WTC11 (cell line): ENCODE measurements at regions not wholly inside any gene's neighbourhood (a gene's known extent, or its start where the extent isn't known, plus 50 kb on each side); places are given as distances from the start of the nearest gene placed in this dataset.

Experiments used
- ATAC-seq: fragments of 200-7000 bp; cut with Tn5 transposase; 2 replicates; pipeline ENCODE4 v1.10.0; 2021; ENCODE audit warnings: mild to moderate bottlenecking, moderate library complexity
- CTCF ChIA-PET: fragments of 300-600 bp; sonication (Branson Sonifier 250); formaldehyde crosslinking; loops from one replicate; lab custom pipeline; 2021; ENCODE audit warnings: antibody characterized with exemption; lab: Charles Lee
- POLR2A ChIA-PET: fragments of 350-600 bp; sonication (Branson Sonifier 250); formaldehyde crosslinking; loops from one replicate; lab custom pipeline; 2021; ENCODE audit warnings: antibody characterized with exemption; lab: Charles Lee
- DNase-seq: peaks from one replicate; pipeline ENCODE4 v3.0.0; 2021; ENCODE audit warnings: low spot score
- H3K27ac Mint-ChIP-seq: 2 replicates; pipeline ENCODE4 v1.8.0; 2021; ENCODE audit warnings: mixed read lengths
- H3K27me3 Mint-ChIP-seq: 2 replicates; pipeline ENCODE4 v1.8.0; 2021; ENCODE audit warnings: low read depth, mild to moderate bottlenecking, moderate library complexity, mixed read lengths
- H3K36me3 Mint-ChIP-seq: 2 replicates; pipeline ENCODE4 v1.8.0; 2021; ENCODE audit warnings: mixed read lengths
- H3K4me1 Mint-ChIP-seq: 2 replicates; pipeline ENCODE4 v1.8.0; 2022; ENCODE audit warnings: mixed read lengths
- H3K4me3 Mint-ChIP-seq: 2 replicates; pipeline ENCODE4 v1.8.0; 2021; ENCODE audit warnings: mild to moderate bottlenecking, moderate library complexity, mixed read lengths
- H3K9me3 Mint-ChIP-seq: 2 replicates; pipeline ENCODE4 v1.8.0; 2021; ENCODE audit warnings: mixed read lengths
- CREB1 ChIP-seq: sonication (generic); formaldehyde crosslinking; IDR thresholded peaks from 2 replicates; pipeline ENCODE4 v1.8.0; 2023; ENCODE audit warnings: mild to moderate bottlenecking, missing genetic modification reagents
- ESRRA ChIP-seq: sonication (generic); formaldehyde crosslinking; IDR thresholded peaks from 2 replicates; pipeline ENCODE4 v1.8.1; 2022; ENCODE audit warnings: mild to moderate bottlenecking, missing genetic modification reagents, borderline replicate concordance
- GRHL2 ChIP-seq: fragments of 250-450 bp; sonication (Bioruptor Pico); IDR thresholded peaks from 2 replicates; pipeline ENCODE4 v1.8.0; 2022; ENCODE audit warnings: mild to moderate bottlenecking, moderate library complexity; ENCODE audit not compliant: insufficient replicate concordance, severe bottlenecking
- NFATC4 ChIP-seq: fragments of 250-450 bp; sonication (Bioruptor Pico); IDR thresholded peaks from 2 replicates; pipeline ENCODE4 v1.9.0; 2021; ENCODE audit warnings: mild to moderate bottlenecking
- NFYB ChIP-seq: sonication (generic); formaldehyde crosslinking; conservative IDR thresholded peaks from 2 replicates; pipeline ENCODE4 v1.8.0; 2022; ENCODE audit warnings: low read depth, missing genetic modification reagents
- RELA ChIP-seq: sonication (generic); formaldehyde crosslinking; IDR thresholded peaks from 2 replicates; pipeline ENCODE4 v1.8.1; 2022; ENCODE audit warnings: missing genetic modification reagents, mild to moderate bottlenecking, borderline replicate concordance
- TP53 ChIP-seq: sonication (generic); formaldehyde crosslinking; IDR thresholded peaks from 2 replicates; pipeline ENCODE4 v1.8.1; 2023; ENCODE audit warnings: mild to moderate bottlenecking, missing genetic modification reagents
- ZNF416 ChIP-seq: fragments of 250-450 bp; sonication (Bioruptor Pico); IDR thresholded peaks from 2 replicates; pipeline ENCODE4 v1.9.0; 2021; ENCODE audit warnings: mild to moderate bottlenecking, inconsistent platforms
- TF ChIP-seq, protein P1 (sequence below): sonication (generic); formaldehyde crosslinking; IDR thresholded peaks from 2 replicates; pipeline ENCODE4 v1.8.0; 2022; ENCODE audit warnings: mild to moderate bottlenecking, missing genetic modification reagents
- TF ChIP-seq, protein P2 (sequence below): sonication (generic); formaldehyde crosslinking; IDR thresholded peaks from 2 replicates; pipeline ENCODE4 v1.8.1; 2022; ENCODE audit warnings: low read depth, mild to moderate bottlenecking, moderate library complexity, missing genetic modification reagents, borderline replicate concordance
- TF ChIP-seq, protein P3 (sequence below): sonication (generic); formaldehyde crosslinking; IDR thresholded peaks from 2 replicates; pipeline ENCODE4 v1.8.1; 2023; ENCODE audit warnings: mild to moderate bottlenecking, missing genetic modification reagents, moderate library complexity
- TF ChIP-seq, protein P4 (sequence below): fragments of 200-600 bp; IDR thresholded peaks from 2 replicates; pipeline ENCODE4 v1.8.0; 2022; ENCODE audit warnings: antibody characterized with exemption
- TF ChIP-seq, protein P5 (sequence below): fragments of 250-450 bp; sonication (Bioruptor Pico); IDR thresholded peaks from 2 replicates; pipeline ENCODE4 v1.9.0; 2021; ENCODE audit warnings: moderate library complexity, mild to moderate bottlenecking, inconsistent platforms, borderline replicate concordance
- TF ChIP-seq, protein P6 (sequence below): sonication (generic); formaldehyde crosslinking; IDR thresholded peaks from 2 replicates; pipeline ENCODE4 v1.8.1; 2022; ENCODE audit warnings: missing genetic modification reagents, borderline replicate concordance
- TF ChIP-seq, protein P7 (sequence below): sonication (generic); formaldehyde crosslinking; IDR thresholded peaks from 2 replicates; pipeline ENCODE4 v1.8.1; 2023; ENCODE audit warnings: mild to moderate bottlenecking, moderate library complexity, missing genetic modification reagents

DNA sequence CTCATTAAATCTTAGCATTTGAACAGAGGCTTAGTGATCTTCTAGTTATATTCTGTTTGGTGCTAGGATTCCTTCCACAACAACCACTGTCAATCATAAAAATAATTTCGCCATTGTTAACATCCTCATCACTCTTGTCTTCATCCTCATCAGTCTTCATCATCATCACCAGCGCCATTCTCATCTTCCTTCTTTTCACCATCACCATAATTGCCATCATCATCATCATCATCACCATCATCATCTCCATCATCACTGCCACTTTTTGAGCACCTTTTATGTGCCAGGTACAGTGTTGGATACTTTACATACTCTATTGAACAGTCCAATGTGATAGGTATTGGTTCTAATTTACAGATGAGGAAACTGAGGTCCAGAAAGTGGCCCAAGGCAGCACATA, 245.7 kb downstream of the PTPRU start (continued):
- TF ChIP-seq TP53 (no peak), ZNF416 (CRISPR knock-in tag) (no peak), ESRRA (CRISPR knock-in tag) (no peak), NFATC4 (CRISPR knock-in tag) (no peak), GRHL2 (CRISPR knock-in tag) (no peak)
- TF ChIP-seq, protein P1, sequence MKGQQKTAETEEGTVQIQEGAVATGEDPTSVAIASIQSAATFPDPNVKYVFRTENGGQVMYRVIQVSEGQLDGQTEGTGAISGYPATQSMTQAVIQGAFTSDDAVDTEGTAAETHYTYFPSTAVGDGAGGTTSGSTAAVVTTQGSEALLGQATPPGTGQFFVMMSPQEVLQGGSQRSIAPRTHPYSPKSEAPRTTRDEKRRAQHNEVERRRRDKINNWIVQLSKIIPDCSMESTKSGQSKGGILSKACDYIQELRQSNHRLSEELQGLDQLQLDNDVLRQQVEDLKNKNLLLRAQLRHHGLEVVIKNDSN, result no peak
- TF ChIP-seq, protein P2, sequence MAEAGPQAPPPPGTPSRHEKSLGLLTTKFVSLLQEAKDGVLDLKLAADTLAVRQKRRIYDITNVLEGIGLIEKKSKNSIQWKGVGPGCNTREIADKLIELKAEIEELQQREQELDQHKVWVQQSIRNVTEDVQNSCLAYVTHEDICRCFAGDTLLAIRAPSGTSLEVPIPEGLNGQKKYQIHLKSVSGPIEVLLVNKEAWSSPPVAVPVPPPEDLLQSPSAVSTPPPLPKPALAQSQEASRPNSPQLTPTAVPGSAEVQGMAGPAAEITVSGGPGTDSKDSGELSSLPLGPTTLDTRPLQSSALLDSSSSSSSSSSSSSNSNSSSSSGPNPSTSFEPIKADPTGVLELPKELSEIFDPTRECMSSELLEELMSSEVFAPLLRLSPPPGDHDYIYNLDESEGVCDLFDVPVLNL (CRISPR knock-in tag), result no peak
- TF ChIP-seq, protein P3, sequence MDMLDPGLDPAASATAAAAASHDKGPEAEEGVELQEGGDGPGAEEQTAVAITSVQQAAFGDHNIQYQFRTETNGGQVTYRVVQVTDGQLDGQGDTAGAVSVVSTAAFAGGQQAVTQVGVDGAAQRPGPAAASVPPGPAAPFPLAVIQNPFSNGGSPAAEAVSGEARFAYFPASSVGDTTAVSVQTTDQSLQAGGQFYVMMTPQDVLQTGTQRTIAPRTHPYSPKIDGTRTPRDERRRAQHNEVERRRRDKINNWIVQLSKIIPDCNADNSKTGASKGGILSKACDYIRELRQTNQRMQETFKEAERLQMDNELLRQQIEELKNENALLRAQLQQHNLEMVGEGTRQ (CRISPR knock-in tag), result no peak
- TF ChIP-seq, protein P4, sequence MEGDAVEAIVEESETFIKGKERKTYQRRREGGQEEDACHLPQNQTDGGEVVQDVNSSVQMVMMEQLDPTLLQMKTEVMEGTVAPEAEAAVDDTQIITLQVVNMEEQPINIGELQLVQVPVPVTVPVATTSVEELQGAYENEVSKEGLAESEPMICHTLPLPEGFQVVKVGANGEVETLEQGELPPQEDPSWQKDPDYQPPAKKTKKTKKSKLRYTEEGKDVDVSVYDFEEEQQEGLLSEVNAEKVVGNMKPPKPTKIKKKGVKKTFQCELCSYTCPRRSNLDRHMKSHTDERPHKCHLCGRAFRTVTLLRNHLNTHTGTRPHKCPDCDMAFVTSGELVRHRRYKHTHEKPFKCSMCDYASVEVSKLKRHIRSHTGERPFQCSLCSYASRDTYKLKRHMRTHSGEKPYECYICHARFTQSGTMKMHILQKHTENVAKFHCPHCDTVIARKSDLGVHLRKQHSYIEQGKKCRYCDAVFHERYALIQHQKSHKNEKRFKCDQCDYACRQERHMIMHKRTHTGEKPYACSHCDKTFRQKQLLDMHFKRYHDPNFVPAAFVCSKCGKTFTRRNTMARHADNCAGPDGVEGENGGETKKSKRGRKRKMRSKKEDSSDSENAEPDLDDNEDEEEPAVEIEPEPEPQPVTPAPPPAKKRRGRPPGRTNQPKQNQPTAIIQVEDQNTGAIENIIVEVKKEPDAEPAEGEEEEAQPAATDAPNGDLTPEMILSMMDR, result no peak
- TF ChIP-seq, all 79 proteins: peak for 0

DNA sequence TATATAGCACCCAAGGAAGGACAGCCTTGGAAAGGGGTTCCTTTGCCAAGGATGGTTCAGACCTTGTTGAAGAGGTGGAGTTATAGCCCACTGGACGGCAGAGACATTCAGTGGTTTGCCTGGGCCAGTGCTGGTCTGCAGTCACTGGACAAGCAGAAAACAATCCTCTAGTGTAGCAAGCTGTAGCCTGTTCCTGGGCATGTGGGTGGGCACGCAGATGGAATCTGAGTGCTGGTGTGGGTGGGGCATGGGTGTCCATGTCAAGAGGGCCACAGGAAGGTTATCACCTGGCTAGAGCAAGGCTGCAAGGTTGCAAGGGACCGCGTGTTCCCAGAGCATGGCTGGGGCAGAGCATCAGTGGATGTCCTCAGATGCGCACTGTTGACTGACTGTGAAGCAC, 244.7 kb downstream of the PTPRU start:
- CTCF ChIA-PET, result interaction anchor here (1.2 kb wide), 1 partner anchor 9 kb away, joined by 3 read pairs; no protein-coding TSS in a partner anchor
- Mint-ChIP-seq H3K36me3 (no peaks in the 10 kb centered on the region), H3K27me3 (peaks cover 6% of the 10 kb centered on the region), H3K9me3 (no peaks in the 10 kb centered on the region), H3K27ac (no peak overlapping the region), H3K4me1 (peaks cover 17% of the 10 kb centered on the region), H3K4me3 (no peak overlapping the region)
- DNase-seq, result no peak
- POLR2A ChIA-PET, result no interaction called here
- ATAC-seq, result no peak
- TF ChIP-seq CREB1 (no peak), RELA (CRISPR knock-in tag) (no peak)
- TF ChIP-seq, protein P5, sequence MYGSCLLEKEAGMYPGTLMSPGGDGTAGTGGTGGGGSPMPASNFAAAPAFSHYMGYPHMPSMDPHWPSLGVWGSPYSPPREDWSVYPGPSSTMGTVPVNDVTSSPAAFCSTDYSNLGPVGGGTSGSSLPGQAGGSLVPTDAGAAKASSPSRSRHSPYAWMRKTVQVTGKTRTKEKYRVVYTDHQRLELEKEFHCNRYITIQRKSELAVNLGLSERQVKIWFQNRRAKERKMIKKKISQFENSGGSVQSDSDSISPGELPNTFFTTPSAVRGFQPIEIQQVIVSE (CRISPR knock-in tag), result no peak
- TF ChIP-seq, protein P4, result no peak
- TF ChIP-seq, protein P6, sequence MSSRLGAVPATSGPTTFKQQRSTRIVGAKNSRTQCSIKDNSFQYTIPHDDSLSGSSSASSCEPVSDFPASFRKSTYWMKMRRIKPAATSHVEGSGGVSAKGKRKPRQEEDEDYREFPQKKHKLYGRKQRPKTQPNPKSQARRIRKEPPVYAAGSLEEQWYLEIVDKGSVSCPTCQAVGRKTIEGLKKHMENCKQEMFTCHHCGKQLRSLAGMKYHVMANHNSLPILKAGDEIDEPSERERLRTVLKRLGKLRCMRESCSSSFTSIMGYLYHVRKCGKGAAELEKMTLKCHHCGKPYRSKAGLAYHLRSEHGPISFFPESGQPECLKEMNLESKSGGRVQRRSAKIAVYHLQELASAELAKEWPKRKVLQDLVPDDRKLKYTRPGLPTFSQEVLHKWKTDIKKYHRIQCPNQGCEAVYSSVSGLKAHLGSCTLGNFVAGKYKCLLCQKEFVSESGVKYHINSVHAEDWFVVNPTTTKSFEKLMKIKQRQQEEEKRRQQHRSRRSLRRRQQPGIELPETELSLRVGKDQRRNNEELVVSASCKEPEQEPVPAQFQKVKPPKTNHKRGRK, result no peak
- TF ChIP-seq, all 79 proteins: peak for 0

DNA sequence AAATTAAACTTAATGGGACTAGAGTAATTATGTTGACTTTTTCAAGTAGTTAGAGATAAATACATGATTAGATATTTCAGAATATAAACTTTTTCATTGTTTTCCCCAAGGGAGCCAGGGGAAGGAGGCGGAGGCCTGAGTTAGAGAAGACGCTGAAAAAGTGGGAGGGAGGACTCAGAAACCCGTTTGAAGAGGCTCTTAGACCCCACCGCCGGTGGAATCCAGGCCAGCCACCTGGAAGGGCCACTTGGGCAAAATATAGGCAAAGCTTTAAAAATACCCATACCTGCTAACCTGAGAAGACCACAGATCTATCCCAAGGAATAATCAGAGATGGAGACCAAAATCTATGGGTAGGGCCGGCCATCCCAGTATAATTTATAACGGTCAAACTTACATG, 242.6 kb downstream of the PTPRU start:
- CTCF ChIA-PET, result interaction anchor here (1.8 kb wide), 1 partner anchor 11 kb away, joined by 4 read pairs; no protein-coding TSS in a partner anchor
- Mint-ChIP-seq H3K36me3 (no peaks in the 10 kb centered on the region), H3K27ac (no peak overlapping the region), H3K4me1 (peaks cover 17% of the 10 kb centered on the region), H3K27me3 (peaks cover 6% of the 10 kb centered on the region), H3K4me3 (peak overlapping the region; percentile 63), H3K9me3 (no peaks in the 10 kb centered on the region)
- ATAC-seq (0 out of 2 replicates have a peak, but pooled peaks have one; percentile 8), DNase-seq (no peak)
- POLR2A ChIA-PET, result no interaction called here
- TF ChIP-seq, protein P7, sequence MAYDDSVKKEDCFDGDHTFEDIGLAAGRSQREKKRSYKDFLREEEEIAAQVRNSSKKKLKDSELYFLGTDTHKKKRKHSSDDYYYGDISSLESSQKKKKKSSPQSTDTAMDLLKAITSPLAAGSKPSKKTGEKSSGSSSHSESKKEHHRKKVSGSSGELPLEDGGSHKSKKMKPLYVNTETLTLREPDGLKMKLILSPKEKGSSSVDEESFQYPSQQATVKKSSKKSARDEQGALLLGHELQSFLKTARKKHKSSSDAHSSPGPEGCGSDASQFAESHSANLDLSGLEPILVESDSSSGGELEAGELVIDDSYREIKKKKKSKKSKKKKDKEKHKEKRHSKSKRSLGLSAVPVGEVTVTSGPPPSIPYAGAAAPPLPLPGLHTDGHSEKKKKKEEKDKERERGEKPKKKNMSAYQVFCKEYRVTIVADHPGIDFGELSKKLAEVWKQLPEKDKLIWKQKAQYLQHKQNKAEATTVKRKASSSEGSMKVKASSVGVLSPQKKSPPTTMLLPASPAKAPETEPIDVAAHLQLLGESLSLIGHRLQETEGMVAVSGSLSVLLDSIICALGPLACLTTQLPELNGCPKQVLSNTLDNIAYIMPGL (CRISPR knock-in tag), result 0 out of 2 replicates have a peak, but pooled peaks have one; percentile 1
- no peak for TF ChIP-seq NFYB (CRISPR knock-in tag)
